Keratinocyte (primary cell): ENCODE measurements at regions not wholly inside any gene's neighbourhood (a gene's known extent, or its start where the extent isn't known, plus 50 kb on each side); places are given as distances from the start of the nearest gene placed in this dataset.
"Not testable (repeated sequence)": the region's sequence is repeated elsewhere in the genome, so short reads cannot be mapped to it uniquely, and the experiment has no call there.

Experiments
- CTCF ChIP-seq, 3 experiments: IDR thresholded peaks in 1 of 3; conservative IDR thresholded peaks in 1 of 3; optimal IDR thresholded peaks in 1 of 3; 2 replicates in 2 of 3; 3 replicates in 1 of 3; pipeline versions ENCODE3 to v1.5.1; 2011; ENCODE audit warnings: low read length in 3 of 3, mild to moderate bottlenecking in 3 of 3, moderate library complexity in 2 of 3, control low read depth in 1 of 3, inconsistent platforms in 1 of 3; ENCODE audit not compliant: insufficient read depth in 2 of 3; ENCODE audit errors: extremely low read depth in 1 of 3
- EZH2 ChIP-seq: IDR thresholded peaks from one replicate; pipeline ENCODE4 v1.6.1; 2012; ENCODE audit warnings: inconsistent platforms, mild to moderate bottlenecking, low read length, moderate library complexity

DNA sequence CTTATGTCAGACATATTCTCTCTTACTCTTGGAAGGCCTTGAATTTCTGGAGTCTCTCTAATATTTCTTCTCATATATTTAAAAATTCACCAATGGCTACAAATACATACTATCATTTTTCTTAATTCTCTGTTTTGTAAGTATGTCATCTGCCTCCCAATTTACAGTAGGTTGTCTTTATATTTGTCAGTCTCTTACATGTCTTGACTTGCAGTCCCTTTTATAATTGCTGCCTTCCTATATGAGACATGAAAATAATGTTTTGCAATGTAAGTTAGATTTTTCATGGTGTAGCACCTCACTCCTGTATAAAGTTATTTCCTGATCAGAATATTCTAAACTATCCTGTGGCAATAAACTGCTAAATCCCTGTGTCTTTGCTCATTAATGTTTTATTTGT is 223.1 kb upstream of the C1QTNF3 start:
- not testable (repeated sequence) for TF ChIP-seq CTCF (optimal IDR thresholded peaks at IDR 0.05 in 1 of 3, IDR thresholded peaks at IDR 0.05 in 1 of 3, conservative IDR thresholded peaks at IDR 0.05 in 1 of 3; ENCODE audit: extremely low read depth in 1 of 3, insufficient read depth in 2 of 3, low read length in 3 of 3); EZH2
